Activated CD4-positive, CD25-positive, alpha-beta regulatory T cell (primary cell): ENCODE measurements at regions not wholly inside any gene's neighbourhood (a gene's known extent, or its start where the extent isn't known, plus 50 kb on each side); places are given as distances from the start of the nearest gene placed in this dataset.
"Not testable (repeated sequence)": the region's sequence is repeated elsewhere in the genome, so short reads cannot be mapped to it uniquely, and the experiment has no call there.

Source experiments
- DNase-seq, 4 experiments: peaks; one replicate each; lab custom pipeline; 2025; lab: John Stamatoyannopoulos, UW

DNA sequence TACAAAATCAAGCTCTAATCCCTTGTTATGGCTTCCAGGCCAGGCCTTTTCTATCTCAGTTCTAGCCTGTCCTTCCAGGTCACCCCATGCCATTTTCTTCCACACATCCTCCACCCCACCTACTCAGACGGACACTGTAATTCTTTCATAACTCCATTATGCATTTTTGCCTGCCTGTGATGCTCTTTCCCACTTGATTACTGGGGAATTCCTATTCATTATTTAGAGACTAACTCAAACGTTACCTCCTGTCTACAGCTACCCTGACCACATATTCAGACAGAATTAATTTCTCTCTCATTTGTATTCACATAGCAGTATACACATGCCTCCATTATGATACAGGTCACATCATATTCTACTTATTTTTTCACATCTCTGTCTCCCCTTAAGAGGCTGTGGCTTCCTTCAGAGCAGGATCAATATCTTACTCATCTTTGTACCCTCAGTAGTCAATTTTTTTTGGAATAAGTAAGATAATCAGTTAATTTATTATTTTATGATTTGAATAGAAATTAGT lies 156.5 kb upstream of the ZC3H12C start:
- no peak for DNase-seq

GRCh38 chr11:109937968-109938367 lies 155.2 kb upstream of the ZC3H12C start:
- DNase-seq = no peak

DNA sequence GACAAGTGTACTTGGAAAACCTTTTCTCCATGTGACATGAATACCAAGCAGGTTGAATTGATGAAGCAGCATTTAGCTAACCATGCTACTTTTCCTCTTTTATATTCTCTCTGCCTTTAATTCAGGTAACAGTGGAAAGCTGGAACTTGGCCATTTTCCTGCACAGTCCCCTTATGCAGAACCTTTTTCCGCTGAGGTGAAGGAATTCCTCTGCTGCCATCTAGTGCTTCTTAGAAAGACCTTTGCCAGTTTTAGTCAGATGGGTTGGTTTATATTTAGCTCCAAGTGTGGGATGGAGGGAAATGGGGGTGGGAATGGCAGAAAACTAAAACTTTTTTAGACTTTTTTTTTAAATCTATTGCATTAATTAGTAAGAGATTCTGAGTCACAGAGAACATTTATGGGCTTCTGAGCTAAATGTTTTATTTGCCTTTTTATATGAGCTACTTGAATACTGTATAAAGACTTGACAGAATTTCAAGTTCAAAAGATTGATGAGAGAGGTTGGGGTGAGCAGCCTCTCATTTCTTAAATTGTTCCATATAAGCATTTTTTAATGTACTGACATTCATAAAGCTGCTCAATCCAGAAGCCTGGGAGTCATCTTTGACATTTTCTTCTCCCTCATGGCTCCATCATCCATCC lies 153.9 kb upstream of the ZC3H12C start:
- no peak for DNase-seq

DNA sequence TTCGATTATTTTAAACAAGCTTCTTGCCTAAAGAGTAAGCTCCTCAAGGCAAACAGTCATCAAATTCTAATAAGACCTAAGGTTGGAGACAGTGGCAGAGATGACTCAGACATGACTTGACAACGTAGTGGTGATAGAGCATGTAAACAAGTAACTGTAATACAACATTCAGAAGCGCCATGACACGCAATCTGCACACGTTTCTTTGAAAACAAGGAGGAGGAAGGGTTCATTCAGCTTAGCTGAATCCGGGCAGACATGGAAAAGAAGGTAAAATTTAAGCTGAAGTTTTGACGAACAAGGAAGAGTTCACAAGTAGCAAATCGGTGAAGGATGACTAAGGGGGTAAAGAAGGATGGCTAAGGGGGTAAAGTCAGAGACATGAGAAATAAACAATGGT lies 152.4 kb upstream of the ZC3H12C start:
- no peak for DNase-seq

DNA sequence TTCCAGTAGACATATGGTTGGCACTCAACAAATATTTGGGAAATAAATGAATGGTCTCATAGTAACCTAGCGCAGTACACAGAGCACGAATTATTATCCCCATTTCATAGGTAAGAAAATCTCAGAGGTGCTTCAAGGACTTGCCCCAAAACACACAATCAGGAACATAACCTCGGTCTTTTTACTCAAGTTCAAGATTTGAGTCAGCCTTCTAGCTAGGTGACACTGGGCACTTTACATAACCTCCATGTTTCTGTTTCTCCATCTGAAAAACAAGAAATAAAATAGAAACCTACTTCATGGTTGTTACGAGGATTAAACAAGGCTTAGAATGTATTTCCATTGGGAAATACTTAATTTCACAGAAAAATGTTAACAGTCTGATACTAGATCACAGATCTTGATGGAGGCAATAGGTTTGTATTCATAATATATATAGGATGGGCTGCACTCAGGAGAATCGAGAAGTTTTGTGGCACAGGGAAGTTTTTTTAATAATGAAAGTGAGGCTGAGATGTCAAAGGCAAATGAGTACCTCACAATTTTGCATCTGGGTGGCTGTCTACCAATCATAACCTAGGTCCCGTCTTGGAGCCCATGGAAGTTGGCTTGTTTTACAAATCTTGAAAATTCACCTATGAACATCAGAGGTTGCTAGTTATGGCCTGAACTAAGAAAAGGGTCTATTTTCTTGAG lies 147.4 kb upstream of the ZC3H12C start:
- no peak for DNase-seq

DNA sequence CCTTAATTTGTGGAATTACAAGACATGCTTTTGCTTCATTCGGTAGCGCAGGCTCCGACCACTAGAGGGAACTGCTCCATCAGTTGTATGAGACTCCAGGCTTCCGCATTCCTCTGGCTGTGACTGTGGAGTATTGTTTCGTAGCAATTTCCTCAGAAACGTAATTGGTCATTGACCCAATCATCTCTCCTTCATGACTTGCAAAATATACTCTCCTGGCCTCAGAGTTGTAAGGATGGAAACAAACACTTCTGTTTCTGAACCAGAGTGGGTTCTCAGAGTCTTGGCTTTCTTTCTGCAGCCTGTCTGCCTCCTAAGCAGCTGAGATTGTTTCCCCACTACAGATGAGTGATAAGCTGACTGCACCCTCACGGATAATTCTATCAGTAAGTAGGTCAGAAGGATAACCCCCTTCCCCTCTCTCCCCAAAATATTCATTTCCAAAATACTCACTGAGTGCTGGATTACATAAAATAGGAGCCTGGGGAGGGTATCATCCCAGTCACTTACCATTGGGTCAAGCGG lies 146.8 kb upstream of the ZC3H12C start:
- DNase-seq = peak in 3 of 4 experiments; percentile 9 to 25 (median 23)

DNA sequence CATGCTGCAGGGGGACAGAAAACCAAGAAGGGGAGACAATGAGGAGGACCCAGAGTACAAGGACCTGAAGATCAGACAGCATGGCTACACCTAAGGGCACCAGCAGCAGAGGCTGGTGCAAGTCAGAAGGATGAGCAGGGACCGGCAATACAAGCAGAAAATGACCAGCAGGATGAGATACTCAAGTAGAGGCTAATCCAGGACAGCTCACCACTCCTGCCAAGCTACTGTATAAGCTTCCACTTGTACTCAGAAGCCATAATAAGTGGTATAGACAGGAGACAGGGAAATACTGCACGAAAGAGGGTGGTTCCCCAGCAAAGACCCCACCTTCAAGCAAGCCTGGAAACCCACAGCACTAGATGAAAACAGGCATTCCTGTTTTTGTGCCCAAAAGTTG lies 138.7 kb upstream of the ZC3H12C start:
- no peak for DNase-seq

DNA sequence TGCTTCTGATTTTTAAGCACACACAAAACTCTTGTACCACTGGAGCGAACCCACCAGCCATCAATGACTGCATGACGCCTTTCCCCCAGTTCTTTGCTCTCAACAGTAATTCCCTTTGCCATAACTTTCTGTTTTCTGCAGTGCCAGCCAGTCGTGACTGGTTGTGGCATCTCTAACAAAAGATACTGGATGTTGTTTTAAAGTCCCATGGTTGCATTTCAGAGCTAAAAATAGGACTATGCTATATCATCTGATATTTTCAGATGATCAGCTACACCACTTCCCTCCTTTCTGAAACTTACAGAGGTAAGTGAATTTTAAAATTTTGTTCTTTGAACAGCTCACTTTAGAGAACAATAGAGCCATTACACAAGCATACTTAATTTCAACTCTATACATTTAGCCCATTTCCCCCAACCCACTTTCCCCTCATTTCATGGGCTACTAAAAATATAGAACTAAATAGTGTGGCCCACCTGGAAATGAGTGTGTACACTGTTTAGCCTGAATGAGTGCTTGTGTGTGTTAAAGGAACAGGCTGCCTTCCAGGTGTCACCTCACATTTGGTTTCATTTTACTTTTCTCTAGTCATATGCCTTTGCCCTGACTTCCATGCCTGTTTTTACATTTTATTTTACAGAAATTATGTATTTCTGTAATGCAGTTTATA lies 136.9 kb upstream of the ZC3H12C start:
- DNase-seq = no peak

GRCh38 chr11:109957000-109957399 lies 136.2 kb upstream of the ZC3H12C start:
- DNase-seq = no peak

DNA sequence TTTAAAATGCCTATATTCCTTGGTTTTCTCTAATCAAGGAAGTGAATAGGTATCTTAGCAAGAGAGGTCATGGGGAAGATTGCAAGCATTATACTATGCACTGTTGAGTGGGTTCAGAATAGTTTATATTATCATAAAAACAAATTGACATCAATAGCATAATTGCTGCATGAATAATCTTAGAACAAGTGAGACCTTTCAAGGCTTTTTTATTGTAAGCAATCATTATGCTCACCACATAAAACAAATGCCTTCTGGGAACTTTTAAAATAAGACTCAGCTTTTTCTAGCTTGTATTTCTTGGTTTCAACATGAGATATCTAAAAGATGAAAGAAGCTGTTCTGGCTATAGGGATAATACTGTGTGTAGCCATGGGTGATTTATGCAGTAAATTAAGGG lies 135.6 kb upstream of the ZC3H12C start:
- no peak for DNase-seq

GRCh38 chr11:109958131-109958820 lies 134.9 kb upstream of the ZC3H12C start:
- DNase-seq = no peak

DNA sequence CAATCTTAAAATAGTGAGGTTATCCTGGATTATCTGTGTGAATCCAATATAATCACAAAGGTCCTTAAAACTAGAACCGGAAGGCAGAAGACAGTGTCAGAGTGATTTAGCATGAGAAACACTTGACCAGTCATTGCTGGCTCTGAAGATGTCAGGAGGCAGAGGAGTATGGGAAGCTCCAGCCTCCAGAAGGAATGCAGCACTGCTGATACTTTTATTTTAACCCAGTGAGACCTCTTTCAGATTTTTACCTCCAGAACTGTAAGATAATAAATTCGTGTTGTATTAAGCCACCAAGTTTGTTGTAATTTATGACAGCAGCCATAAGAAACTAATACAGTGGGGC lies 134.4 kb upstream of the ZC3H12C start:
- DNase-seq = no peak

- DNase-seq = no peak
Measured at GRCh38 chr11:109960831-109961230, 132.4 kb upstream of the ZC3H12C start.

DNA sequence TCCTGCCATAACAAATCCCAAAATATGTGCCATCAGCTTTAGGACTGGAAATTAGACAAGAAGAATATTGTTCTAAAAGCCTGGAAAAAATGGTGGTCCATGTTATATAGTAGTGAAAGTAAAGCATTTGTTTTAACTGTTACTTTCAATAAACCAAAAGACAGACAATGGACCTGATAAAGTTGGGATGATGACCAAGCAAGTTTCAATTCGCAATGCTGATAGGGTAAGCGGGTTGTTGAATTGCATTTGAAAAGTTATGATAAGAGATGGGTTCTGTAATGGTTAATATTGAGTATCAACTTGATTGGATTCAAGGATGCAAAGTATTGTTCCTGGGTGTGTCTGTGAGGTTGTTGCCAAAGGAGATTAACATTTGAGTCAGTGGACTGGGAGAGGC lies 131.9 kb upstream of the ZC3H12C start:
- DNase-seq = no peak

- DNase-seq = no peak
Measured at GRCh38 chr11:109963101-109963500, 130.1 kb upstream of the ZC3H12C start.

- no peak for DNase-seq
Measured at GRCh38 chr11:109964487-109964886, 128.7 kb upstream of the ZC3H12C start.

DNA sequence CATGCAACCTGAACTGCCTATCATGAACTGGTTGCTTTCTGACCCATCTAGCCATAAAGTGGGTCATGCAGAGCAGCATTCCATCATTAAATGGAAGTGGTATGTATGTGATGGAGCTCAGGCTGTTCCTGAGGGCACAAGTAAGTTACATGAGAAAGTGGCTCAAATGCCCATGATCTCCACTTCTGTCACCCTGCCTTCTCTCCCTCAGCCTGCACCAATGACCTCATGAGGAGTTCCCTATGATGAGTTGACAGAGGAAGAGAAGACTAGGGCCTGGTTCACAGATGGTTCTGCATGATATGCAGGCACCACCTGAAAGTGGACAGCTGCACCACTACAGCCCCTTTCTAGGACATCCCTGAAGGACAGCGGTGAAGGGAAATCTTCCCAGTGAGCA lies 127.7 kb upstream of the ZC3H12C start:
- DNase-seq = not testable (repeated sequence)

GRCh38 chr11:109965926-109966325 lies 127.3 kb upstream of the ZC3H12C start:
- DNase-seq = not testable (repeated sequence)

DNA sequence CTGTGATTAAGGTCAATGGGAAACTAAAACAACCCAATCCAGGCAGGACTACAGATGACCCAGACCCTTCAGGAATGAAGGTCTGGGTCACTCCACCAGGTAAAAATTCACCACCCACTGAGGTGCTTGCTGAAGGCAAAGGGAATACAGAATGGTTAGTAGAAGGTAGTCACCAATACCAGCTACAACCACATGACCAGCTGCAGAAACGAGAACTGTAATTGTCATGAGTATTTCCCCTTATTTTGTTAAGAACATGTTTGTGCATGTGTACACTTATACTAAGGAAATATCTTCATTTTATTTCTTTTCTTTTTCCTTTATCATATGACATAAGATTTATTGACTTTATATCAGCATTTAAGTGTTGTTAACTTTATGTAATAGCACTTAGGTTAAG lies 126.1 kb upstream of the ZC3H12C start:
- DNase-seq = not testable (repeated sequence)

DNA sequence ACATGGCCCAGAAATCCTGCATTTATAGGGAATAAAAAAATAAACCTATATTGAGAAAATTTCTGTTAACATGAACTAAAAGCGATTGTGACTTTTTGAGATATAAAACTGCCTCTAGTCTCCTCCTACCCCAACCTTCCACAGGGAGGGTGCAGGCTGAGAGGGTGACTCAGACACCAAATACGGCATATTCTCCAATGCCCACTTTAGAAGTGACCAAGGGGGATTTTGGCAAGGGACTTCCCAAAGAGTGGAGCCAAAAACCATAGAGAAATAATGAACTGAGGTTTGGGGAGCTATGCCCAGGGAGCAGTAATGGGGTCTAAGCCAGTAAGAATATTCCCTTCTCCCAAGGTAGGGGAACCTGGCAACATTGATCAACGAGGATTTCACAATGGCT lies 124.9 kb upstream of the ZC3H12C start:
- no peak for DNase-seq

DNA sequence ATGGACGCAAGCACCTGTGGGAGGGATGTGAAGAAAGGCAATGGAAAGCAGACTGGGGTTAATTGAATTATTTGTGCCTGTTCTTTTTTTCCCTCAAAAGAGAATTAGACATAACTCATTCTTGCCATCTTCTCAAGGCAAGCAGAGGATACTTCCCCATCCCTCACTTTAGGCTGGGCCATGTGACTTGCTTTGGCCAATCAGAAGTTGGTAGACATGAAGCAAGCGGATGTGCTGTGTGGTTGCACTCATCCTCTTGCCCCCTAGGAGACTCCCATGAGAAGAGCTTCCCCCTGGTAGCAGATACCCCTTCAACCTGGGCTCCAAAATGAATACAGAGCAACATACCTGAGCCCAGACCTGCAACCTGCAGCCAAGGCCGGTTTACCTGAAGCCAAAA lies 124.4 kb upstream of the ZC3H12C start:
- no peak for DNase-seq

DNA sequence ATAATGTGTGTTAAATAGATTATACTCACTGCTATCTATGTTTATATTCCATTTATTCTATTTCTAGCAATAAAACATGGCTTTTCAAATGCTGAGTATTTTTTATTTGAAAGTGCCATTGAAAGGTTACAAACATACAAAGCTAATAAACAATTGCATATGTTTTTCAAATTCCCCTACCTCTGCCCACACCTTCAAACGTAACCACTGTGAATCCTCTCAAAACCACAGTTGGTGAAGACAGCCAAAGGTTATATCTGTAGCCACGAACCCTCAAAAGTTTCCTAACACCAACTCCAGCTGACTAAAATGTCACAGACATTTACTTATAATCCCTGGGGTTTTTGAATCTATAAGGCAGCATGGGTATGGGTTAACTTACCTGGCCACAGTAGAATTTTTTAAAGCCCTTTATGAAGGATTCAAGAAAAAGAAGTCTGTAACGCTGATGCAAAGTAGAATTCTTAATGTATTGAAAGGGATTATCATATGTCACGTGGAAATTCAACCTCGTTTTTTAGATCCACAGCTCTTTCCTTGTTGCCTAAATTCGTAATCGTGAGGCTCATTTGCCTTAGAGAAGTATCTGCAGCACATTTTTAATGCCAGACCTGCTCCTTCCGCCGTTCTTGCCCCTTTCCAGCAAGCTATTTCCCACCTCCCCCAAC lies 122.5 kb upstream of the ZC3H12C start:
- no peak for DNase-seq
